GM12875 (cell line): ENCODE measurements at regions not wholly inside any gene's neighbourhood (a gene's known extent, or its start where the extent isn't known, plus 50 kb on each side); places are given as distances from the start of the nearest gene placed in this dataset.

Experiments
- H3K4me3 ChIP-seq: one replicate; pipeline ENCODE4 v1.5.1; 2011; ENCODE audit warnings: low read depth, low read length, control low read depth
- TF ChIP-seq, protein P1 (sequence below): IDR thresholded peaks from 2 replicates; pipeline ENCODE4 v1.5.1; 2011; ENCODE audit warnings: low read depth, mild to moderate bottlenecking, control low read depth, inconsistent platforms, low read length, moderate library complexity, borderline replicate concordance; ENCODE audit not compliant: insufficient read depth

GRCh38 chr2:8472545-8473323 is 209.1 kb upstream of the ID2 start:
- H3K4me3 ChIP-seq: no peak overlapping the region
- TF ChIP-seq, protein P1, sequence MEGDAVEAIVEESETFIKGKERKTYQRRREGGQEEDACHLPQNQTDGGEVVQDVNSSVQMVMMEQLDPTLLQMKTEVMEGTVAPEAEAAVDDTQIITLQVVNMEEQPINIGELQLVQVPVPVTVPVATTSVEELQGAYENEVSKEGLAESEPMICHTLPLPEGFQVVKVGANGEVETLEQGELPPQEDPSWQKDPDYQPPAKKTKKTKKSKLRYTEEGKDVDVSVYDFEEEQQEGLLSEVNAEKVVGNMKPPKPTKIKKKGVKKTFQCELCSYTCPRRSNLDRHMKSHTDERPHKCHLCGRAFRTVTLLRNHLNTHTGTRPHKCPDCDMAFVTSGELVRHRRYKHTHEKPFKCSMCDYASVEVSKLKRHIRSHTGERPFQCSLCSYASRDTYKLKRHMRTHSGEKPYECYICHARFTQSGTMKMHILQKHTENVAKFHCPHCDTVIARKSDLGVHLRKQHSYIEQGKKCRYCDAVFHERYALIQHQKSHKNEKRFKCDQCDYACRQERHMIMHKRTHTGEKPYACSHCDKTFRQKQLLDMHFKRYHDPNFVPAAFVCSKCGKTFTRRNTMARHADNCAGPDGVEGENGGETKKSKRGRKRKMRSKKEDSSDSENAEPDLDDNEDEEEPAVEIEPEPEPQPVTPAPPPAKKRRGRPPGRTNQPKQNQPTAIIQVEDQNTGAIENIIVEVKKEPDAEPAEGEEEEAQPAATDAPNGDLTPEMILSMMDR: no peak

DNA sequence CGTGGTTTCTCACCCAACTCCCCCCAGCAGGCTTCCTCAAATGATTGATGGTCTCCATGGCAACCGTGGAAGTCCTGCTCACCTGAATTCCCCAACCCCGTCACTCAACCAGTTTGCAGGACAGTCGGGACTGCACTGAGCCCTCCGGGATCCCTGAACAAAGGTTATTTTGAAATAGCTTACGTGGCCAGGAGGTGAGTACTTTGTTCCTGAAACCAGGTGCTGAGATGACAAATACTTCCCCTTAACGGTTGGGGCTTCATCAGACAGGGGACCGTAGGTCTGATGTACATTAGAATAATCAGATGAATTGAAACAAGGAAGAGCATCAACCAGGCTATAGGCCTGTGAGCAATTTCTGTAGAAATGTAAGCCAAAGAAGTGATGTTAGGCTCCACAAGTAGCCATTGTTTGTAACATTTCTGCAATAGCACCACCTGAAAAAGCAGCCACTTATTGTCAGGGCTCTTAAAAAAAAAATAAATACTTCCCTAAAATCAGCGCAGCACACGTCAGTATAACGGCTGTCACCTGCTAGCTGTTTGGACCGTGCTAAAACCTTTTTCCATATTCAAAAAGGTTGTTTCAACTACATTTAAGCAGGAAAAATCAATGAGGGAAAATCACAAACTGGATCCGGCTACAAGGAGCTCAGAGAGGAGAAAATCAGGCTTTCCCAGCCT is 206.4 kb upstream of the ID2 start:
- no peak overlapping the region for H3K4me3 ChIP-seq
- TF ChIP-seq, protein P1: no peak

DNA sequence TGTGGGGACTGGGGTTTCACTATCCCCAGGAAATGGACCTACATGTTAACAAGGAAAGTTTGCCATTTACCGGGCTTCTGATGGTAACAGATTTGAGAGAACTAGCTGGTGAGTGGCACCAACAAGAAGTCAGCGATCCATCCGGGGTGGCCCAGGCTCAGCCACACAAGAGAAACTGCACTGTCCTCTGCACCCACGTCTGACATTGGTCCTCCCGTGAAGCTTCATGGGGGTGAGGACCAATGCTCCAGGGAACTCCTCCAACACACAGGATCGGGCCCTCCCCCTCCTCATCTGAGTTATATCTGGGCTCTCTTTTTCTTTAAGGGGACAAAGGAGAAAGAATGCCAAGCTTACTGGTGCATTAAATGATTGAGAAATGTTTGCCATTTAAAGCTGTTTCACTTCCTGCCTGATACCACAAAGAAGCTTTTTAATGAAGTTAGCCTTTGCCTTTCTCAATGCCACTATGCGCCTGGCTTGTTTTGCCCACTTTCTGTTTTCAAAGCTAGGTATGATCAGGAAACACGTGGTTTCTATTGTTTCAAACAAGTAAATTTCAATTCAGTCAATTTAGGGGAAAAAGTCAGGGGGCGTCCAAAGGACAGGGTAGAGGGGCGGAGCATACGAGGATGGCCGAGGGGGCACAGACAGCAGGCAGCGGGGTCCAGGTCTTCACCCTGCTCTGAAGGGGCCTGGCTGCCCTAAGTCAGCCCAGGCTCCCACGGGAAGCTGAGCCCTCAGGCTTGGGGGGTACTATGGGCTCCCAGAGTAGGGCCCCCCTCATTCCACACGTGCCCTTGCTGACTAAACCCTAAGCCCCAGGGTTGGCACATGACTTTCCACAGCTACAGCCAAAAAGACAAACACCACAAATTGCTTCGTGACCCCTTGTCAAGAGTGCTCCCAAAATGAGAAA is 204.0 kb upstream of the ID2 start:
- TF ChIP-seq, protein P1: no peak
- no peak overlapping the region for H3K4me3 ChIP-seq

DNA sequence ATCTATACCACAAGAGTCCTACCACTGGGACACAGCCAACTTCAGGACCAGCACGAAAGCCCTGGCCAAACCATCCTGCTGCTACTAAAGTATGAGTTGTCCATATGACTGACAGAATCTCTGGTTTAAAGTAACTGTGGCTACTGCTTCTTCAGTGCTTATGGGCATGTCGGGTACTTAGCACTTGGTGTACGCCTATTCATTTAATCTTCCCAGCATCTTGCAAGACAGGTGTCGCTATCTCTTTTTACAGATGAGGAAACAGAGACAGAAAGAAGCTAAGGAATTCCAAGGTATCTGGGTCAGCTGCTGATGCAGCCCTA is 203.4 kb upstream of the ID2 start:
- H3K4me3 ChIP-seq: no peak overlapping the region
- TF ChIP-seq, protein P1: no peak

GRCh38 chr2:8479298-8479697 is 202.6 kb upstream of the ID2 start:
- TF ChIP-seq, protein P1: no peak
- H3K4me3 ChIP-seq: no peak overlapping the region

DNA sequence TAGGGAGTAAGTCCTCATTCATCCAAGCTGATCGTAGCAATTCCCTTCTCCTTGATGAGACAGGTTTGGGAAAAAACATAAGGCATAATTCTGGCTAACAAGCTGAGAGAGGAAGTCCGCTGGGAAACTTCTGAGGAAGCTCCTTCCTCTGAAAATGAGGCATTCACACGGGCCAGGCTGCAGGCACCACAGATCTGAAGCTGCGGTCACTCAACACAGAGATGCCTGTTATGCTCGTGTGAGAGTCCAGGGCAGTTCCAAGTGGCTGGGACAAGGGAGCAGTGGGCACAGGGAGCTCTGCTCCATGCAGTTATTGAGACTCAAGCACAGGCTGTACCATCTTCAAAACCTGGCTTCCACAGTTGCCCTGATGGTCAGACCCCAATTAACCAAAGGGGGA is 200.9 kb upstream of the ID2 start:
- no peak overlapping the region for H3K4me3 ChIP-seq
- TF ChIP-seq, protein P1: no peak
